Hematopoietic multipotent progenitor cell (in vitro differentiated cells): ENCODE measurements at regions not wholly inside any gene's neighbourhood (a gene's known extent, or its start where the extent isn't known, plus 50 kb on each side); places are given as distances from the start of the nearest gene placed in this dataset.
"Not testable (repeated sequence)": the region's sequence is repeated elsewhere in the genome, so short reads cannot be mapped to it uniquely, and the experiment has no call there.

Experiments used
- DNase-seq, 3 donors: peaks; one replicate each; pipeline ENCODE4 v3.0.0-alpha.2; 2011 to 2015; ENCODE audit warnings: low read depth in 2 of 3, low spot score in 2 of 3

DNA sequence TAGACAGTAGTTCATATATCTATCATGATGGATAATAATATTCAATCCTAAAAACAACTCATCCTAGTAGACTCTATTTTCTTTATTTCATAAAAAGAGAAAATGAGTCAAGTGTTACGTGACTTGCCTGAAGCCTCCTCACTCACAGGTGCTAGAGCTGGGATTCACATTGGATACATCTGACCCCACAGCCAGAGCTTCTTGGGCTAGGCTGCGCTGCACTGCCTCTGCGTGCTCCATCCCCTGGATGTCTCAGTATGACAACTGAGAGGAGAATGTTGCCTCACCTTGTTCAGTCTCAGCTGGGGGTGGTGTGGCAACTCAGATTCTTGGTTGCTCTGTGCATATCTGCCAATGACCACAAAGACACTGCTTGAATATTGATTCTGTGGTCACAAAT is 286.6 kb downstream of the LIG4 start:
- no peak for DNase-seq

DNA sequence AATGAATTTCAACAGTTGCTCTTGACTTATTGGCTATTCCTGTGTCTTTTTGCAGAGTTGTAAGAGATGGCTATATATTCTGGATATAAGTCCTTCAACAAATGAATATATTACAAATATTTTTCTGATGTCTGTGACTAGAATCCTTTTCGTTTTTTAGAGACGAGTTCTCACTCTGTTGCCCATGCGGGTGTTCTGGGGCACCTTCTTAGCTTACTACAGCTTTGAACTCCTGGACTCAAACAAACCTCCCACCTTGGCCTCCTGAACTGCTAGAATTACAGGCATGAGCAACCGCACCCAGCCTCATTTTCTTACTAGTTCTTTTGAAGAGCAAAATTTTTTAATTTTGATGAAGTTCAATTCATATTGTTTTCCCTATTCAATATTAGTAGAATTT is 287.8 kb downstream of the LIG4 start:
- DNase-seq = no peak

DNA sequence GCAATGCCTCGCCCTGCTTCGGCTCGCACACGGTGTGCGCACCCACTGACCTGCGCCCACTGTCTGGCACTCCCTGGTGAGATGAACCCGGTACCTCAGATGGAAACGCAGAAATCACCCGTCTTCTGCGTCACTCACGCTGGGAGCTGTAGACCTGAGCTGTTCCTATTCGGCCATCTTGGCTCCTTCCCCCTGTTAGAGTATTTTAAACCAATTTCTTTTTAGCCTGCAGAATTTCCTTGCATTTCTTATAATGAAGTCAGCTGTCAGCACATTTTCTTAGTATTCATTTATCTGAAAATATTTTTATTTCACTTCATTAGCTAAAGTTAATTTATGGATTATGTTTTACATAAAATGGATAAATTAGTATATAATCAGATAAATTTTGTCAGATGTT is 288.8 kb downstream of the LIG4 start:
- DNase-seq = not testable (repeated sequence)

DNA sequence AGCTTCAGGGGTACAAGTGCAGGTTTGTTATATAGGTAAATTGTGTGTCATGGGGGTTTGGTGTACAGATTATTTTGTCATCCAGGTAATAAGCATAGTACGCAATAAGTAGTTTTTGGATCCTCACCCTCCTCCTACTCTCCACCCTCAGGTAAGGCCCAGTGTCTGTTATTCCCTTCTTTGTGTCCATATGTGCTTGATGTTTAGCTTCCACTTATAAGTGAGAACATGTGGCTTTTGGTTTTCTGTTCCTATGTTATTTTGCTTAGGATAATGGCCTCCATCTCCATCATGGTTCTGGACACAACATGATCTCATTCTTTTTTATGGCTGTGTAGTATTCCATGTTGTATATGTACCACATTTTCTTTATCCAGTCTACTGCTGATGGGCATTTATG is 298.4 kb downstream of the LIG4 start:
- not testable (repeated sequence) for DNase-seq

DNA sequence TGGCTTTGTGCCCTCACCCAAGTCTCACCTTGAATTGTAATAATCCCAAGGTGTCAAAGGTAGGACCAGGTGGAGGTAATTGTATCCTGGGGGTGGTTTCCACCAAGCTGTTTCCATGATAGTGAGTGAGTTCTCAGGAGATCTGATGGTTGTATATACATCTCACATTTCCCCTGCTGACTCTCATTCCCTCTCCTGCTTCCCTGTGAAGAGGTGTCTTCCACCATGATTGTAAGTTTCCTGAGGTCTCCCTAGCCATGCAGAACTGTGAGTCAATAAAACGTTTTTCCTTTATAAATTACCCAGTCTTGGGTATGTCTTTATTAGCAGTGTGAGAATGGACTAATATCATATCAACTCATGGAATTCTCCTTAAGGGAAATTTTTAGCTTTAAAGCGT is 302.6 kb downstream of the LIG4 start:
- DNase-seq = no peak

DNA sequence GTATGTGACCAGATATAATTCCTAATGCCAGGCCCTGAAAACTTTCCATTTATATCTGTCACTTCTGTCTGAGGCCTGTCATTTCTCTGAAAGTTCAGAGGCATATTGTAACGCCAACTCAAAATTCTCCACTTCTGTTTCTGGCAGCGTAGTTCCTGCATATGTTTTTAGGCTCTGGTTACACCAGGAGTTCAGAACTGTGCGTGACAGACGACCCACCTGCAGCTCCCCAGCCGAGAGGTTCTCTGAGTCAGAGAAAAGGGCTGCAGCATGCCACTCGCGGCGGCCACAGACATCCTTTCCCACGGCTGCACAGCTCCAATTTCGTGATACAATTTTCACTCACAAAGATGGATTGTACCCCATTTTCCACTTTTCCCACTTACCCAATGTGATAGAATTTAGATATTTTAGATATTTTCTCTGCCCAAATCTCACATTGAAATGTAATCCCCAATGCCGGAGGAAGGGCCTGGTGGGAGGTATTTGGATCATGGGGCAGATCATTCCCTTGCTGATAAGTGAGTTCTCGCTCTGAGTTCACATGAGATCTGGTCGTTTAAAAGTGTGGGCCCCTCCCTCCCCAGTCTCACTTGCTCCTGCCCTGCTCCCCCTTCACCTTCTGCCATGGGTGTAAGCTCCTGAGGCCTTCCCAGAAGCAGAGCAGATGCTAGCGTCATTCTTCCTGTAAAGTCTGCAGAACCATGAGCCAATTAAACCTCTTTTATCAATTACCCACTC is 308.1 kb downstream of the LIG4 start:
- no peak for DNase-seq

DNA sequence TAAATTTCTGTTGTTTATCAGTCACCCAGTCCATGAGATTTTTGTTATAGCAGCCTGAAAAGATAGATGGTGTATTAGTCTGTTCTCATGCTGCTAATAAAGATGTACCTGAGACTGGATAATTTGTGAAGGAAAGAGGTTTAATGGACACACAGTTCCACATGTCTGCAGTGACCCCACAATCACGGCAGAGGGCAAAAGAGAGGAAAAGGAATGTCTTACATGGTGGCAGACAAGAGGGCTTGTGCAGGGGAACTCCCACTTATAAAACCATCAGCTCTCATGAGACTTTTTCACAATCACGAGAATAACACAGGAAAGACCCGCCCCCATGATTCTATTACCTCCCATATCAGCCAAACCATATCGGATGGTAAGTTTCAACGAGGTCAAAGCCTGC is 309.2 kb downstream of the LIG4 start:
- no peak for DNase-seq

DNA sequence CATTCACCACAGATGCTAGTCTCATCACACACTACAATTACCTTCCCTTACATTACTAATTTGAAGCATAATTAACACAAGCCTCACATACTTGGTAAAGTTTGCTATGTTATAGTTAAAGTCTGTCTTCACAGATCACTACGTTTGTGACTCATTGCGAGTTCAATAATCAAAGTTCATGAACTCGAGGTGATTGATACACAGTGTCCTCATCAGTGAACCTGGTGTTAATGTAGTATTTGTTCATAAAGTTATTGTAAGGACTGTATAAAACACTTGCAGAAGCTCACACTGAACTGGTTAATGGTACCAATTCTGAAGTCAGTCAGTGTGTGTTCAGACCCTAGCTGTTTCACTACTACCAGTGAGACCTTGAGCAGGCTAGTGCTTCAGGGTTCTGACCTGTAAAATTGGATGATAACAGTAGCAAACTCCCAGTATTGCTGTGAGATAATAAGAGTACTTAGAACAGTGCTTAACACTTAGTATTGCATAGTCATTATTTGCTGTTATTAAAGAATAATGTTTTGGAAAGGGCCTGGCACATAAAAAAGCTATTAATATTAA is 313.3 kb downstream of the LIG4 start:
- DNase-seq = no peak

DNA sequence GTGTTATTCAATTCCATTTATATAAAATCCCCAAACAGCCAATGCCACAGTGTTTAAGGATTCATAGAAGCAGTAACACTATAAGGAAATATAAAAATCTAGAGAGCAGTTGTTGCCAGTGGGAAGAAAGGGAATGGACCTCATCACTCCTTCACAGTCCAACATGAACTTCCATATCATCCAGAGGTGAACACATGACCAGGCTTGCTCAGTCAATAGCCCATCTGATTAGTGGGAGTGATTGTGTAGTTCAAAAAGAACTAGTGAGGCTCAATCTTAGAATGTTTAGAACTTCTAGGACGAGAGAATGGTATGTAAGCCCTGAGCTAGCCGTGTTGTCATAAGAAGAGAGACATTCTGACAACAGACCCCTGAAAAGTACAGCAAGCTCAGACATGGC is 314.1 kb downstream of the LIG4 start:
- no peak for DNase-seq

DNA sequence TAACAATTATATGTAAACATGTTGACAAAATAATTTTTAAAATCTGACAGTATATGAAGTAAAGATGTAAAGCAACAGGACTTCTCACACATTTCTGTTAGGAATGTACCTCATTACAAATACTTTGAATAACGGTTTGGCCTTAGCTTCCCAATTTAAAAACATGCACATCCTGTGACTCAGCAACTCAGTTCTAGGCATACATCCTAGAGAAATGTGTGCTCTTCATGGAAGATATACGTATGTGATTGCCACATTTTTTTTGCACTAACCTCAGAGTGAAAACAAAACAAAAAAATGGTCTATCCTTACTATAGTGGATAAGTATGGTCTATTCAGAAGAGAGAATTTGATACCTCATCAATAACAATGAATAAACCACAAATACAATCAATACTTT is 314.6 kb downstream of the LIG4 start:
- DNase-seq = no peak

DNA sequence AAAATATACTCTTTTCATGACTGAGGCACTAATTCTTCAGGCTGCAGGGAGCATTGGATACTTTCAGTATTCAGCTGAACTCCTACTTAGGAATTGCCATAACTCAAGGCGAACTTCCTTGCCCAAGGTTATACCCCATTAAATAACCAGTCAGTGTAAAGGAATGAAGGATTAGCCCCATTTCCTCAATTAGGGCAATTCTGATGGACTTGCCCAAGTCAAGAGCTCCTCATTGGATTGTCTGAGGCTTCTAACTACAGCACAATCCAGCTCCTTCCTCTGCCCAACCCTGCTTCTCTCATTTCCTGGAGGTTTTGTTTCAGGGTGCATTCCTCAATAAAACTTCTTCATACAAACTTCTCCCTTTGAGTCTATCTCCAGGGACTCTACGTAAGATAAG is 329.2 kb downstream of the LIG4 start:
- no peak for DNase-seq

DNA sequence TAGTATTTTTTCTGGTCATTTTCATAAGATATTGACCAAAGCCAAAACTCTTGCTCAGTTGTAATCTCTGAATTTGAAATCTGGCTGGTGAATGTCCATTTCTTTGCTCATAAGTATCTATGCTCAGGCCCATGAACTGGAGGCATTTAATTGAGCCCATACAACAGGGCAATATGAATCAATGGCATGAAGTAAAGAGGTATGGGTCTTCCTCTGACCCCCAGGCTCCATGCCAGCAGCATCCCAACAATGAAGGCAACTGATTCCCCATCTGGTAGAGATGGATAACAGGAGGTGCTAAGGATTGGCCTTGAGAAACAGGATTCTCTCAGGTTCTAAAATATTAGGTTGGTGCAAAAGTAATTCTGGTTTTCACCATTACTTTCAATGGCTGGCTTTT is 330.8 kb downstream of the LIG4 start:
- DNase-seq = no peak

DNA sequence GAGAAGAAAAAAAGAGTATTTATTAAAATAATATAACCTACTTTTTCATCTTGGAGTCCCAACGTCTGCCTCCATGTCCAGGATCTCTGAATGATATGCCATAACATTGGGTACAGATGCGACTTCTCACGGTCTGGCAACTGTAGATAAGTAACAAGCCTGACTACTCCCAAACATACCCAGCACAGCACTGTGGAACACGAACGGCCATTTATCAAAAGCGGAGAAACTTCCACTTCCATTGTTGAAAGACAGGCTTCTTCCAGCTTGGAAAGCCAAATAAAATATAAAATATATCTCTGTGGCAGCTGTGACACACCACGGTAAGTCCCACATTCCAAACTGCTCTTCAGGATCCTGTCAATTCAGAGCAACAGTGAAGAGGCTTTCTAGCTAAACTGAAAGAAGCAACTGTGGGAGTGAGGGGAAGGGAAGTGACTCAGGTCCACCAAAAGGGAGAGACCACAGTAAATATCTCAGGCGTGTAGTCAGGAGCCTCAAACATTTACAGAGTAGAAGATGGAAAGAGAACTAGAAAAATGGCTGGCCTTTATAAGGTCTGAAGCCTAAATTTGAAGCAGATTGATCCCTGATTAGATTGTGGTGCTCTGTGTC is 331.7 kb downstream of the LIG4 start:
- DNase-seq = no peak

DNA sequence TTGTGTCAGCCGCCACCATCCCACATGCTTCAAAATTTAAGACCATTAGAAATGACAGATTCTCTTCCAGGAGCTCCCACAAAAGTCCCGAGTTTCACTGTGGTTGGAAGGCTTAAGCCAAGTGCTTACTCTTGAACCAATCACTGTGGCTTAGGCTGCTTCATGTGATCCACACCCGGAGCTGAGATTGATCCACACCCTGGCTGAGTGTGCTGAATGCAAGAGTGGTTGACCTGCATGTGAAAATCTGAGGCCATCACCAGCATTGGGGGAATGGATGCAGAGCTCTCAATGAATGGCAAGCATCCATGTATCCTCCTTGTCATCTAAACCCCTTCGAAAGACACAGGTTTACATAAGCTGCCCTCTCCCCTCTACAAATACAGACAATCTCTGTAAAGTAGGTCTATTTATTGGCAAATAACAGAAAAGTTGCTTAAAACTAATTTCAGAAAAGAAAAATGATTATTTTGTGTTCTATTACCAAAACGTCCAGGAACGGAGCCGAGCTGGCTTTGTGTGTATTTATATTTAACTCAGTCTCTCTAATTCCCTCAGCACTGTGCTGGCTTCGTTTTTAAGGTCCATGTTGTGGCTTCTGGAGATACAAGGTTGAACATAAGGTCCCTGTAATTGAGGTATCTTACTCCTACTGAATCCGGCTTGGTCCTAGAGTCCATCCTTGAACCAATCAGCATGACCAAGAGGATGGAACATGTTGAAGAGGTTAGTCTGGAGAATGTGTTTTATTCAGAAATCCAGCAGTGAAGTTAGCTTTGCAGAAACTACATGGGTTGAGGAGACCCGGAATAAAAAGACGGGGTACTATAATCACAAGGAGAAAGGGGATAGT is 332.4 kb downstream of the LIG4 start:
- DNase-seq = no peak

DNA sequence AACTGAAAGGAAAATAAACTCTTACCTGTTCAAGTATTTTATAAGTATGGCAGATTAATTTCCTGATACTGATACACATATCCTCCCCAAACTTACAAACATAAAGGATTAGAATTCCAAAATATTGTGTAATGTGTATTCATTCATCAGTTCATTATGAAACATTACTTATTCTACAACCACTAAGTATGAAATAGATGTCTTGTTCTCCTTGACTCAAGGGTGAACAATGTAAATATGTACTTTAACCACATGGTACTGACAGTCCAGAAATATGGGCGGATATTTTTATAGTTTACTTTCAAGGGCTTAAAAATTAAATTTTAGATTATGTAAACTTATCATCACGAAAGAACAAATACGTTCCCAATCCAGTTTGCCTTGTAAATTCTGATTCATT is 334.0 kb downstream of the LIG4 start:
- DNase-seq = no peak

DNA sequence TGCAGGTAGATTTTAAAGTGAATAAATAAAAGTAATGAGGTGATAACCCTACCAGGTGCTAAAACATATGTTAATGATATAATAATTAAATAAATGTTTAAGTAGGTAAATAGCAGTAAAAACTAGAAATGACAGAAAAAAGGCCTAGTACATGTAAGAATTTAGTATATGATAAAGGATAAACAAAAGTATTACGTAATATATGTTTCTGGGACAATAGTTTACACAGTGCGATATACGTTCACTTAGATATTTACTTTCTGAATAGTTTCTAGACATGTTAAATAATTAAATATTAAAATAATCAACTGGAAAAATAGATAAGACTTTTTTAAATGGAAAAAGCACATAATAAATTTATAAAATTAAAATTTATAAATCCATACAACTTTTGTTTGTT is 340.9 kb downstream of the LIG4 start:
- no peak for DNase-seq

DNA sequence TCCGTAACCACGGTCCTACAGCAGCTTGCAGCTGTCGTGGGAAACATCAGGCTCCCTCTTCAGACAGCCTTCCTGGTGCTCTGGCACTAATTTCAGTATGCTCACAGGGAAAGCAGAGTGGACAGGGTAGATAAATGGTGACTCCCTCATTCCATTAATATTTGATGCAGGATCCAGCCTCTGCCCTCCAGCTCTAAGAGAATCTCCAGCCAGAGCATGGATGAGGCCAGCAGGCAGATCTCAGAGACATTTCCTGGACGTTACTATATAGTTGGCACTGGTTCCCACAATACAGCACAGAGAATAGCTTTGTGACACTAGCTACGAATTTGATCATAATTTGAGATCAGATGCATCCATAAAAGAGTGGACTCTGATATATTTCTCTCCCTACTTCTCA is 341.4 kb downstream of the LIG4 start:
- no peak for DNase-seq

DNA sequence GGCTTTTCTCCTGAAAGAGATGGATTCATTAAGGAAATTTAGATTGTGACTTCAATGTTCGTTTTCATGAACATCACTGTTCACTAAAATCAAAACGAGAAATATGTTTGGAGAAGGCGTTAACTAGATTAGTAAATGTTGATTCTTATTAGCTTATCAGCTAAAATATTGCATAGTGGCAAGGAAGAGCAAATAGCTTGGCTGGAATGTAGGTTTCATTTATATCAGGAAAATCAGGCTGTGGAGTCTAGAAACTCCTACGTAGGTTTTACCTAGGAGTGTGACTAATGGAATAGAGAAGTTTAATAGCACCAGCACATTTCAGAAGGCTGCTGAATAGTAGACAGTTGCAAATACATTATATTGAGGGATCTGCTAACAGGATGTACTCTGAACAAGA is 344.9 kb downstream of the LIG4 start:
- no peak for DNase-seq

DNA sequence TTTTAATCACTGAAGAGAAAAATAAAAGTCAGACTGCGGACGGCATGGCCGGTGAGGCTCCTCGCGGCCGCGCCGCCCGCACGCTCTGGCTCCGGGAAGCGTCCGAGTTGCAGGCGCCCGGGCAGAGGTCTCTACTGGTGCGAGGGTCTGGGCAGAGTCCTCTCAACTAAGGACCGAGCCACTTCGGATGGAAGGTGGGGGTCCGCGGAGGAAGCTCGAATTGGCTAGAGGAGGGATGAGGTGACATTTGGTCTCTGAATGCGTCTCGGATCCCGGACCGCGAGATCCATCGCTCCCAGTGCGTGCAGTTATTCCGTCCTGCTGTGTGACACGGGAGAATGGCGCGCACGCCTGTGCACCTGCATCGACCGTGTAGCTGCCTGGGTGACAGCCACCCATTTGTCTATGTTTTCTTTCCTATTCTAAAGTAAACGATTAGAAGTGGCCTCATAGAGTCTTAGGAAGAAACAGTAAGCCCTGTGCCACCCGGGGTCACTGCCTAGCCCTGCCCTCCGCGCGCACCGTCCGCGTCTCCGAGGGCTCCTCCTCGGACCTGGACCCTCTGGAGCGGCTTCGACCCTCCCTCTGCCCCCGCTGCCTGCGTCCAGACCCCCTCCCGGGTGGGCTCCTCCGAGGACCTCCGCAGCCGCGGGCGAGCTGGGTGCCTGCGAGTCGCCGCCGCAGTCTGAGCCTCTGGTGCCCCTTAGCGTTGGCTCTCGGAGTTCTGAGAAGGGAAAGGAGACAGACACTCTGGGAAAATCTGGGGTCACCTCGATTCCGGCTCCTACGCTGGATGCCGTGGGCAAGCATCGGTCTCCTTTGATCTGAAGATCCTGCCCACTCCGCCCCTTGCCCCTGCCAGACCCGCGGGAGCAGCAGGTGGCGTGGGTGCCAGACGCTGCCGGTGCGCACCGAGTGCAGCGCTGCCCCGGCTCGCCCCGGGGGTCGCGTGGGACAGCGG is 347.4 kb downstream of the LIG4 start:
- peak in 1 of 3 donors; percentile 17 for DNase-seq

DNA sequence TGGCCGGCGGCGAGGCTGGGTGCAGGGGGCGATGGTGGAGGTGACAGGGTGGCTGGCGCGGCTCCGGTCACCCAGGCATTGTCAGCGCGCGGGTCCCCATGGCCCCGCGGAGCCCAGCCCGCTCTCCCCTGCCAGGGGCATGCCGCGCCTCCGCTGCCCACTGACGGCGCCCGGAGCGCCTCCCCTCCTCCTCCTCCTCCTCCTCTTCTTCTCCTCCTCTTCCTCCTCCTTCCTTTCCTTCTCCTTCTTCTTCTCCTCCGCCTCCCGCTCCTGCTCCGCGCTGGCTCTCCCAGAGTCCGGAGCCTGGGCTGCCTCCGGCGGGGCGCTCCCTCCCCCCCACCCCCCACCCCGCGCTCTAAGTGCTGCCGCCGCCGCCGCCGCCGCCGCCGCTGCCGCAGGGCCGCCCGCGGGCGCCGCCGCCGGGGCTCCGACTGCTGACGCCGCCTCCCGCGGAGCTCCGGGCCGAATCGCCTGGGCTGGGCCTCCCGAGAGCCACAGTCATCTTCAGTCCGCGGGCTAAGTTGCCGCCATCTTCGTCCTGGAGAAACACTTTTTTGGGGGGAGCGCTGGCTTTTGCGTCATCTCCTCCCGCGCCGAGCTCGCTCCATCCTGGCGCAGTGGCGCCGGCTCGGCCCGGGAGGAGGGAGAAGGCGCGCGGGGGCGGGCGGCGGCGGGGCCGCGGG is 348.3 kb downstream of the LIG4 start:
- no peak for DNase-seq
